ENCODE measurements at regions not wholly inside any gene's neighbourhood (a gene's known extent, or its start where the extent isn't known, plus 50 kb on each side); places are given as distances from the start of the nearest gene placed in this dataset.

- Histone ChIP-seq H3K4me1 (ENCODE audit: low read length) (no peaks in the 10 kb centered on the region), H3K9me3 (ENCODE audit: low read length) (no peaks in the 10 kb centered on the region), H3K4me2 (ENCODE audit: low read depth, low read length, poor library complexity, severe bottlenecking) (no peak overlapping the region), H4K20me1 (ENCODE audit: insufficient read depth, low read depth, low read length) (no peaks in the 10 kb centered on the region), H3K27ac (ENCODE audit: low read length) (no peak overlapping the region), H3K9me2 (replicated peaks; ENCODE audit: insufficient read depth, low read length) (no peaks in the 10 kb centered on the region), H2AFZ (ENCODE audit: low read length) (no peak overlapping the region), H3K36me3 (ENCODE audit: insufficient read depth, low read length) (no peaks in the 10 kb centered on the region), H3K27me3 (ENCODE audit: low read length) (no peaks in the 10 kb centered on the region), H3K4me3 (ENCODE audit: low read length) (no peak overlapping the region), H3K79me2 (ENCODE audit: low read length) (no peaks in the 10 kb centered on the region), H3K9ac (ENCODE audit: low read length) (no peak overlapping the region)
- DNase-seq = no peak
Measured at GRCh38 chr6:148037496-148037895, 305.1 kb upstream of the SASH1 start.

GRCh38 chr6:148041546-148041945 lies 301.1 kb upstream of the SASH1 start:
- H3K36me3 ChIP-seq (ENCODE audit: insufficient read depth, low read length) = no peaks in the 10 kb centered on the region
- peaks cover 3% of the 10 kb centered on the region; the same call in 1 of the 2 replicates for H3K9me3 ChIP-seq (ENCODE audit: low read length)
- H3K79me2 ChIP-seq (ENCODE audit: low read length) = no peaks in the 10 kb centered on the region
- no peak overlapping the region for H3K4me3 ChIP-seq (ENCODE audit: low read length)
- no peaks in the 10 kb centered on the region for H3K9me2 ChIP-seq (replicated peaks; ENCODE audit: insufficient read depth, low read length)
- no peak overlapping the region for H3K9ac ChIP-seq (ENCODE audit: low read length)
- H2AFZ ChIP-seq (ENCODE audit: low read length) = no peak overlapping the region
- no peaks in the 10 kb centered on the region for H3K4me1 ChIP-seq (ENCODE audit: low read length)
- H3K4me2 ChIP-seq (ENCODE audit: low read depth, low read length, poor library complexity, severe bottlenecking) = no peak overlapping the region
- H3K27me3 ChIP-seq (ENCODE audit: low read length) = no peaks in the 10 kb centered on the region
- DNase-seq = no peak
- H3K27ac ChIP-seq (ENCODE audit: low read length) = no peak overlapping the region
- no peaks in the 10 kb centered on the region for H4K20me1 ChIP-seq (ENCODE audit: insufficient read depth, low read depth, low read length)

GRCh38 chr6:148042536-148042935 lies 300.1 kb upstream of the SASH1 start:
- Histone ChIP-seq H3K4me1 (ENCODE audit: low read length) (no peaks in the 10 kb centered on the region), H3K9ac (ENCODE audit: low read length) (no peak overlapping the region), H3K27ac (ENCODE audit: low read length) (no peak overlapping the region), H3K9me3 (ENCODE audit: low read length) (peaks cover 10% of the 10 kb centered on the region; the same call in 1 of the 2 replicates), H3K4me3 (ENCODE audit: low read length) (no peak overlapping the region), H3K79me2 (ENCODE audit: low read length) (no peaks in the 10 kb centered on the region), H3K36me3 (ENCODE audit: insufficient read depth, low read length) (no peaks in the 10 kb centered on the region), H3K4me2 (ENCODE audit: low read depth, low read length, poor library complexity, severe bottlenecking) (no peak overlapping the region), H4K20me1 (ENCODE audit: insufficient read depth, low read depth, low read length) (no peaks in the 10 kb centered on the region), H3K9me2 (replicated peaks; ENCODE audit: insufficient read depth, low read length) (no peaks in the 10 kb centered on the region), H2AFZ (ENCODE audit: low read length) (no peak overlapping the region), H3K27me3 (ENCODE audit: low read length) (no peaks in the 10 kb centered on the region)
- no peak for DNase-seq

- Histone ChIP-seq H3K4me1 (ENCODE audit: low read length) (no peaks in the 10 kb centered on the region), H3K79me2 (ENCODE audit: low read length) (no peaks in the 10 kb centered on the region), H3K36me3 (ENCODE audit: insufficient read depth, low read length) (no peaks in the 10 kb centered on the region), H3K9me3 (ENCODE audit: low read length) (peaks cover 10% of the 10 kb centered on the region; the same call in 1 of the 2 replicates), H3K27ac (ENCODE audit: low read length) (no peak overlapping the region), H4K20me1 (ENCODE audit: insufficient read depth, low read depth, low read length) (no peaks in the 10 kb centered on the region), H2AFZ (ENCODE audit: low read length) (no peak overlapping the region), H3K9ac (ENCODE audit: low read length) (no peak overlapping the region), H3K4me3 (ENCODE audit: low read length) (no peak overlapping the region), H3K4me2 (ENCODE audit: low read depth, low read length, poor library complexity, severe bottlenecking) (no peak overlapping the region), H3K27me3 (ENCODE audit: low read length) (no peaks in the 10 kb centered on the region), H3K9me2 (replicated peaks; ENCODE audit: insufficient read depth, low read length) (no peaks in the 10 kb centered on the region)
- DNase-seq = no peak
Measured at GRCh38 chr6:148044261-148044751, 298.3 kb upstream of the SASH1 start.

- H3K36me3 ChIP-seq (ENCODE audit: insufficient read depth, low read length) = no peaks in the 10 kb centered on the region
- no peak for DNase-seq
- peaks cover 10% of the 10 kb centered on the region; the same call in 1 of the 2 replicates for H3K9me3 ChIP-seq (ENCODE audit: low read length)
Measured at GRCh38 chr6:148044921-148045320, 297.7 kb upstream of the SASH1 start.

GRCh38 chr6:148053209-148053608 lies 289.4 kb upstream of the SASH1 start:
- DNase-seq = no peak
- H3K9ac ChIP-seq (ENCODE audit: low read length) = no peak overlapping the region
- H3K4me2 ChIP-seq (ENCODE audit: low read depth, low read length, poor library complexity, severe bottlenecking) = no peak overlapping the region
- no peak overlapping the region for H3K27ac ChIP-seq (ENCODE audit: low read length)
- no peaks in the 10 kb centered on the region for H3K9me2 ChIP-seq (replicated peaks; ENCODE audit: insufficient read depth, low read length)
- no peaks in the 10 kb centered on the region for H3K36me3 ChIP-seq (ENCODE audit: insufficient read depth, low read length)
- no peak overlapping the region for H3K4me3 ChIP-seq (ENCODE audit: low read length)
- no peaks in the 10 kb centered on the region for H4K20me1 ChIP-seq (ENCODE audit: insufficient read depth, low read depth, low read length)
- no peaks in the 10 kb centered on the region for H3K9me3 ChIP-seq (ENCODE audit: low read length)
- no peak overlapping the region for H2AFZ ChIP-seq (ENCODE audit: low read length)
- H3K27me3 ChIP-seq (ENCODE audit: low read length) = no peaks in the 10 kb centered on the region; the same call in 1 of the 2 replicates
- H3K4me1 ChIP-seq (ENCODE audit: low read length) = no peaks in the 10 kb centered on the region
- H3K79me2 ChIP-seq (ENCODE audit: low read length) = no peaks in the 10 kb centered on the region

More at GRCh38 chr6:148044921-148045320, 297.7 kb upstream of the SASH1 start:
- no peak overlapping the region for H3K27ac ChIP-seq (ENCODE audit: low read length)
- H3K4me2 ChIP-seq (ENCODE audit: low read depth, low read length, poor library complexity, severe bottlenecking) = no peak overlapping the region
- H4K20me1 ChIP-seq (ENCODE audit: insufficient read depth, low read depth, low read length) = no peaks in the 10 kb centered on the region
- no peaks in the 10 kb centered on the region for H3K27me3 ChIP-seq (ENCODE audit: low read length)
- H3K9me2 ChIP-seq (replicated peaks; ENCODE audit: insufficient read depth, low read length) = no peaks in the 10 kb centered on the region
- H3K9ac ChIP-seq (ENCODE audit: low read length) = no peak overlapping the region
- no peaks in the 10 kb centered on the region for H3K4me1 ChIP-seq (ENCODE audit: low read length)
- H2AFZ ChIP-seq (ENCODE audit: low read length) = no peak overlapping the region
- no peak overlapping the region for H3K4me3 ChIP-seq (ENCODE audit: low read length)
- H3K79me2 ChIP-seq (ENCODE audit: low read length) = no peaks in the 10 kb centered on the region

GRCh38 chr6:148053796-148054195 lies 288.8 kb upstream of the SASH1 start:
- Histone ChIP-seq H3K79me2 (ENCODE audit: low read length) (no peaks in the 10 kb centered on the region), H3K36me3 (ENCODE audit: insufficient read depth, low read length) (no peaks in the 10 kb centered on the region), H3K27ac (ENCODE audit: low read length) (no peak overlapping the region), H3K9ac (ENCODE audit: low read length) (no peak overlapping the region), H3K27me3 (ENCODE audit: low read length) (no peaks in the 10 kb centered on the region; the same call in 1 of the 2 replicates), H4K20me1 (ENCODE audit: insufficient read depth, low read depth, low read length) (no peaks in the 10 kb centered on the region), H3K9me2 (replicated peaks; ENCODE audit: insufficient read depth, low read length) (no peaks in the 10 kb centered on the region), H3K9me3 (ENCODE audit: low read length) (no peaks in the 10 kb centered on the region), H2AFZ (ENCODE audit: low read length) (no peak overlapping the region), H3K4me1 (ENCODE audit: low read length) (no peaks in the 10 kb centered on the region), H3K4me3 (ENCODE audit: low read length) (no peak overlapping the region), H3K4me2 (ENCODE audit: low read depth, low read length, poor library complexity, severe bottlenecking) (no peak overlapping the region)
- DNase-seq = no peak

GRCh38 chr6:148054219-148054618 lies 288.4 kb upstream of the SASH1 start:
- Histone ChIP-seq H3K9me2 (replicated peaks; ENCODE audit: insufficient read depth, low read length) (no peaks in the 10 kb centered on the region), H3K27ac (ENCODE audit: low read length) (no peak overlapping the region), H3K4me3 (ENCODE audit: low read length) (no peak overlapping the region), H3K4me1 (ENCODE audit: low read length) (no peaks in the 10 kb centered on the region), H3K79me2 (ENCODE audit: low read length) (no peaks in the 10 kb centered on the region), H3K36me3 (ENCODE audit: insufficient read depth, low read length) (no peaks in the 10 kb centered on the region), H4K20me1 (ENCODE audit: insufficient read depth, low read depth, low read length) (no peaks in the 10 kb centered on the region), H2AFZ (ENCODE audit: low read length) (no peak overlapping the region), H3K27me3 (ENCODE audit: low read length) (no peaks in the 10 kb centered on the region; the same call in 1 of the 2 replicates), H3K9me3 (ENCODE audit: low read length) (no peaks in the 10 kb centered on the region), H3K9ac (ENCODE audit: low read length) (no peak overlapping the region), H3K4me2 (ENCODE audit: low read depth, low read length, poor library complexity, severe bottlenecking) (no peak overlapping the region)
- no peak for DNase-seq
